GM19467 (cell line): ENCODE measurements at regions not wholly inside any gene's neighbourhood (a gene's known extent, or its start where the extent isn't known, plus 50 kb on each side); places are given as distances from the start of the nearest gene placed in this dataset.
"Not testable (repeated sequence)": the region's sequence is repeated elsewhere in the genome, so short reads cannot be mapped to it uniquely, and the experiment has no call there.

Experiments
- ATAC-seq: cut with Tn5 transposase; IDR thresholded peaks from one replicate; pipeline ENCODE4 v1.9.1; 2021; ENCODE audit warnings: mild to moderate bottlenecking, moderate library complexity; ENCODE audit not compliant: unreplicated experiment

- ATAC-seq, result no peak
Measured at GRCh38 chr12:94862421-94862820, 141.1 kb downstream of the NDUFA12 start.

GRCh38 chr12:94856324-94856723, 147.2 kb downstream of the NDUFA12 start:
- no peak for ATAC-seq

DNA sequence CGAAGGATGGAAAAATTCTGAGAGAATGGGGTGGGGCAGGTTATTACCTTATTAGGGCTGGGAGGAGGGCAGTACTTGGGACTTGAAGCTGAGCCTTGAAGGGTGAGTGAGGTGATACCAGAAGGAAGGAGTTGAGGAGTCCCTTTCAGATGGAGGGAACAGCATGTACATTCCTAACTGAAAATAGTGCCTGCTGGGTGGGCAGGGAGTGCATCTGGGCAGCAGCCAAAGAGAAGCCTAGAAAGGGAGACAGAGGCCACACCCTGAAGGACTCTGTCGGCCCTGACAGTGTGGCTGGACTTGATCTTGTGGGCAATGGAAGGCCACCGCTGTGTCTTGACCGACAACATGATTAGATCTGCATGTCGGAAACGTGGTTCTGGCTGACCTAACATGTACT, 147.6 kb downstream of the NDUFA12 start:
- ATAC-seq, result no peak

DNA sequence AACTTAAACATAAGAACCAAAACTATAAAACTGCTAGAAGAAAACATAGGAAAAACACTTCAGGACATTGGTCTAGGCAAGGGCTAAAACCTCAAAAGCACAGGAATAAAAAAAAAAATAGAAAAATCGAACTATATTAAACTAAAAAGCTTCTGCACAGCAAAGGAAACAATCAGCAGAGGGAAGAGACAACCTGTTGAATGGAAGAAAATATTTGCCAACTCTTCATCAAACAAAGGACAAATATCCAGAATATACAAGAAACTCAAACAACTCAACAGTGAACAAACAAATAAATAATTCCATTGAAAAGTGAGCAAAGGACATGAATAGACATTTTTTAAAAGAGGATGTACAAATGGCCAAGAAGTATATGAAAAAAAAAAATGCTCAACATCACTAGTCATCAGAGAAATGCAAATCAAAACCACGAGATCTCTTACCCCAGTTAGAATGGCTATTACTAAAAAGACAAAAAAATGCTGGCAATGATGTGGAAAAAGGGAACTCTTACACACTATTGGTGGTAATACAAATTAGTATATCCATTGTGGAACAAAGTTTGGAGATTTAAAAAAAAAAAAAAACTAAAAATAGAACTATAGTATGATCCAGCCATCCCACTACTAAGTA, 152.0 kb downstream of the NDUFA12 start:
- ATAC-seq, result no peak

GRCh38 chr12:94849411-94849976, 154.0 kb downstream of the NDUFA12 start:
- no peak for ATAC-seq

DNA sequence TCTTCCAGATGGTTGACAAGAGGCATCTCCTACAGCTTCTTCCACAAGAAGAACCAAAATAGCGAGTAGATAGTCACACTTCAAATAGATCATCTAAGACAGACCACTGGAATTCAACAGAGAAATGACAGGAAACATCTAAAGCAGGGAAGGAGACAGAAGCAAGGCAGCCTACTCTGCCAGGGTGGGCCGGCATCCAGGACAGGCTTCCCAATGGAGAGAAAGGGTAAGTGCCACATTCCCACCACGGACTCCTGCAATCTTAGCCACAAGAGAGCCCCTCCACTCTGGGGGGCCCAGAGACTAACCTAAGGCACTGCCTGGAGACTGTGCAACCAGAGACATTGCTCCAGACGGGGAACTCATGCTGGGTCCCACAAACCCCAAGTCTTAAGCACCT, 154.5 kb downstream of the NDUFA12 start:
- no peak for ATAC-seq

DNA sequence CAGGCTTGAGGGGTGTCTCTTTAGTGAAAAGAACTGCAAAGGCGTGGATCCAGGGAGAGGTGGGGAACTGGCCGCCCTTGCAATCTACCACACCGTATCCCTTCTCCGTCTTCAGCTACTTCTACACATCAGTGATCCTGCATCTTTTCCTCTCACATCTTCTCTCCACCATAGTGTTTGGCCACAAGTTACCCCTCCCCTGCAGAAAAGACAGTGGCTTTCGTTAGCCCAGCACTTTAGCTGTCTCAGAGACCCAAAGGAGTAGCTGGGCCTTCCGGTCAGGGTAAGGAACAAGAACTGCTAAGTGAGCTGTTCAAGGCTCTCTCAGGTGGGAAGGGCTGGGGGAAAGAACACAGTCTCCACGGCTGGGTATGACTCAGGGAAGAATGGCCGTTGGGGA, 158.4 kb downstream of the NDUFA12 start:
- ATAC-seq, result no peak

DNA sequence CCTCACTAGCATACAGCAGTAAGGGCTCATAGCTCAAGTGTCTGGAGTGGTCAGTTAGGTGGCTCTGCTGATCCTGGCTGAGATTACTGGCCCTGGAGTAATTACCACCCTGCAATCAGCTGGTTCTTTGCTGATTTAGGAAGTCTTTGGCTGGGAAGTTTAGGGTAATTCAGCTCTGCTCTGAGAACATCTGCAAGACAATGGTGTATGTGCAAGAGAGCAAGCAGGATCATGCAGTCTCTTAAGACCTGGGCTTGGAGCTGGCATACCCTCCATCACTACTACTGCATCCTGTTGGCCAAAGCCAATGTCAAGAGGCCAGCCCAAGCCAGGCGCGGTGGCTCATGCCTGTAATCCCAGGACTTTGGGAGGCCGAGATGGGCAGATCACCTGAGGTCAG, 159.0 kb downstream of the NDUFA12 start:
- ATAC-seq, result no peak

DNA sequence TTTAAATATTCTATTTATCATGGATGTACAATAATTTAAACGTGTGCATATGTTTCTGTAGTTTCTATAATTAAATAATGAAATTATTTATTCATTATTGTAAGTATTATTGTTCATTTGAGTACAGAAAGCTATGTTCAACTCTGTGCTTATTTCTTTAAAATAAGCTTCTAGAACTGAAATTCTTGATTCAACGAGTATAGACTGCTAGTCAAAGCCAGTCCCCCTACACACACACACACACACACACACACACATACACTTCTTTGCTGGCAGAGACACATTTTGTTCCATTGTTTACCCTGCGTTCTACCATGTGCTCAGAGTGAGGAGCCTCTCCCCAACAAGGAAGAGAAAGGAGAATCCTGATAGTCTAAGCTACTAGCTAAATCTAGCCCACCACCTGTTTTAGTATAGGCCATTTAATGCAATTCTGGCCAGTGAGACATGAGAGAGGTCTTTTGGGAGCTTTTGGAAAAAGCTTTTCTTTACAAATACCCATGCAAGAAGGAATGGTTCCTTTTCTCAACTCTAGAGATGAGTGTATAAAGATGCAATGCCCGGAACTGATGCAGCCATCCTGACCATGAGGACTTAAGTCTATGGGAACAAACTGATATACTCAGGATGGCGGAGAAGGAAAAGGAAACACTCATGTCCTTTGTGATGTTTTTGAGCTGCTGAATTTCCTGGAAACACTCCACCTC, 161.4 kb downstream of the NDUFA12 start:
- no peak for ATAC-seq

- ATAC-seq, result no peak
Measured at GRCh38 chr12:94841177-94841576, 162.3 kb downstream of the NDUFA12 start.

GRCh38 chr12:94839347-94839746, 164.2 kb downstream of the NDUFA12 start:
- ATAC-seq, result peak; percentile 63

DNA sequence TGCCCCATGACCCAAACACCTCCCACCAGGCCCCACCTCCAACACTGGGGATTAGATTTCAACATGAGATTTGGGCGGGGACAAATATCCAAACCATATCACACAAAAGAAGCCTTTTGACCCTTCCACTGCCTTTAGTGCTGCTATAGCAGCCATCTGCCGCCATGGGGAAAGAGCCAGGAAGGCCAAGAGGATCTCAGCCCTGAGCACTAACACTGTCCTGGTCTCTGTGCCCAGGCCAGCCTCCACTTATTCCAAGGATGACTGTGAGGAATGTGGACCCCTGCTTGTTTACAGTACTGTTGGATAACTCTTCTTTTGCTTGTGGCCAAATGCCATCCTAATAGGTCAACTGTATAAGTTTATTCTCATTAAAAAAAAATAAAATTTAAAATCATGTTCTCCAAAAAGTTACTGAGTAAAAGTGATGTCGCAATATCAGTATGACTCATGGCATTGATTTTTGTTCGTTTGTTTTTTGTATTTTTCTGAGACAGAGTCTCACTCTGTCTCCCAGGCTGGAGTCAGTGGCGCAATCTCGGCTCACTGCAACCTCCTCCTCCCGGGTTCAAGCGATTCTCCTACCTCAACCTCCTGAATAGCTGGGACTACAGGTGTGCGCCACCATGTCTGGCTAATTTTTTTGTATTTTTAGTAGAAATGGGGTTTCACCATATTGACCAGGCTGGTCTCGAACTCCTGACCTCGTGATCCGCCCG, 166.4 kb downstream of the NDUFA12 start:
- not testable (repeated sequence) for ATAC-seq

DNA sequence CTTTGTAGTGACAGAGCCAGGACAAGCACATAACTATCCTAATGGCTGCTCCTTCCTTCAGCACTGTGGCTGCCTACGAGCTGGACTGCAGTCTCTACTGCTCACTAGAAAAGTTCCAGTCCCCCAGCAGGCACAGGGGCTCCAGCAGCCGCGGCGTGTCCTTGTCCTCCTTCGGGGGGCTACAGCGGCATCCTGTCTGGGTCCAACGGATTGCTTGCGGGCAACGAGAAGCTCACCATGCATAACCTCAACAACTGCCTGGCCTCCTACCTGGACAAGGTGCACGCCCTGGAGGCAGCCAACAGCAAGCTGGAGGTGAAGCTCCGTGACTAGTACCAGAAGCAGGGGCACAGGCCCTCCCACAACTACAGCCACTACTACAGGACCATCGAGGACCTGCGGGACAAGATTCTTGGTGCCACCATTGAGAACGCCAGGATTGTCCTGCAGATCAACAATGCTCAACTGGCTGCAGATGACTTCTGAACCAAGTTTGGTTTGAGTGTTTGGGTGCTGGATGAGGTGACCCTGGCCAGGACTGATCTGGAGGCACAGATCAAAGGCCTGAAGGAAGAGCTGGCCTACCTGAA, 169.4 kb downstream of the NDUFA12 start:
- ATAC-seq, result no peak

GRCh38 chr12:94832780-94833681, 170.5 kb downstream of the NDUFA12 start:
- no peak for ATAC-seq

DNA sequence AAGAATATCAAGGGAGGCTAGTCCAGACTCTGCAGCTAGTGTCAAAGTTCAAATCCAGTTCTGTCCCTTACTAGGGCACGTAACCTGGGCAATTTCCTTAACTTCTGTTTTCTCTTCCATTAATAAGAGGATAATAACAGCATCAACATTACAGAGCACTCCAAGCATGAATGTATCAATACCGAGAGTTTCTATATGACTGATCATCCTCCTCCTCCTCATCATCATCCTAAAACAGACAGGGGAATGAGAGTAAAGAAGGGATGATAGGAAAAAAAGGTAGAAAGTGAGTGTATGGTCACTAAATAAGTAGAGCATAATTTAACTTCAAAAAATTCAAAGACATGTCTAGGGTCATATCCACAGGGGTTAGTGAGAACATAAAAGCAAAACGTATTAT, 171.4 kb downstream of the NDUFA12 start:
- ATAC-seq, result no peak

- ATAC-seq, result peak; percentile 92
Measured at GRCh38 chr12:94831081-94831751, 172.3 kb downstream of the NDUFA12 start.

GRCh38 chr12:94829552-94829951, 173.9 kb downstream of the NDUFA12 start:
- no peak for ATAC-seq

DNA sequence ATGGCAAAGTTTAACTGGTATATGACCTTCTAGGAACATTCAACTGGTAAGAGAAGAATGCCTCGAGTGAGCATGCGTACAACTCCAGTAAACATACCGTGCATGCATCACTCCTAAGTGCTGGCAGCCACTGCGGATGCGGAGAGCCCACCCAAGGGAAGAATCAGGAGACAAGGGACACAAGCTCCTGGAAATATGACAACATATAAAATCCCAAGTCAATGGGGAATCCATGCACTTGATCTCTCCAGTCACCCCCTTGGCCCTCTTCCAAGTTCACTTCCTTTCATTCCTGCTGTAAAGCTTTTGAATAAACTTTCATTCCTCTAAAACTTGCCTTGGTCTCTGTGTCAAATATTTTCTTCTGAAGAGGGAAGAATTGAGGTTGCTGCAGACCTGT, 168.7 kb upstream of the TMCC3 start:
- ATAC-seq, result no peak

DNA sequence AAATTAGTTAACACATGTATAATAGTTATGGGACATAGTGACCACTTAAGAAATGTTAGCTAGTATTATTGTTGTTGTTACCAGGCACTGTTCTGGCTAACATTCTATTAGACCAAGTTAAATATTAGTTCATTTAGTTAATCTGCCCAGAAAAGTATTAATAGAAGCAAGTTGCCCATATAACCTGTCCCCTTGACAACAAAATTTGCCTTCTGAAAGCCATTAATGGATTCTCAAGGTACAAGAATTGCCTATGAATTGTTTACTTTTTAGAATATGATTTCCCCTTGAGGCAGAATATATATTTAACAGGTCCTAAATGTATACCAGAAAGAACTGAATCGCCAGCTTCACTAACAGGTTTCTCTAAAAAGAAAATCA, 167.3 kb upstream of the TMCC3 start:
- ATAC-seq, result peak; percentile 39

GRCh38 chr12:94817201-94817600, 166.8 kb upstream of the TMCC3 start:
- not testable (repeated sequence) for ATAC-seq
